PC-3 (cell line): ENCODE measurements at regions not wholly inside any gene's neighbourhood (a gene's known extent, or its start where the extent isn't known, plus 50 kb on each side); places are given as distances from the start of the nearest gene placed in this dataset.

Experiments
- EZH2 ChIP-seq: fragments of 300-600 bp; sonication (generic); IDR thresholded peaks from one replicate; pipeline ENCODE4 v1.6.1; 2017; ENCODE audit warnings: antibody characterized with exemption, mild to moderate bottlenecking, low read length; ENCODE audit not compliant: unreplicated experiment
- EZH2phosphoT487 ChIP-seq: fragments of 300-600 bp; sonication (generic); IDR thresholded peaks from 2 replicates; pipeline ENCODE4 v1.6.1; 2018; ENCODE audit warnings: mild to moderate bottlenecking, antibody characterized with exemption, low read length, borderline replicate concordance
- TF ChIP-seq, protein P1 (sequence below): fragments of 300-600 bp; sonication (generic); conservative IDR thresholded peaks from 2 replicates; pipeline ENCODE4 v1.5.1; 2017; ENCODE audit warnings: antibody characterized with exemption, low read depth, mild to moderate bottlenecking, low read length

- TF ChIP-seq, protein P1, sequence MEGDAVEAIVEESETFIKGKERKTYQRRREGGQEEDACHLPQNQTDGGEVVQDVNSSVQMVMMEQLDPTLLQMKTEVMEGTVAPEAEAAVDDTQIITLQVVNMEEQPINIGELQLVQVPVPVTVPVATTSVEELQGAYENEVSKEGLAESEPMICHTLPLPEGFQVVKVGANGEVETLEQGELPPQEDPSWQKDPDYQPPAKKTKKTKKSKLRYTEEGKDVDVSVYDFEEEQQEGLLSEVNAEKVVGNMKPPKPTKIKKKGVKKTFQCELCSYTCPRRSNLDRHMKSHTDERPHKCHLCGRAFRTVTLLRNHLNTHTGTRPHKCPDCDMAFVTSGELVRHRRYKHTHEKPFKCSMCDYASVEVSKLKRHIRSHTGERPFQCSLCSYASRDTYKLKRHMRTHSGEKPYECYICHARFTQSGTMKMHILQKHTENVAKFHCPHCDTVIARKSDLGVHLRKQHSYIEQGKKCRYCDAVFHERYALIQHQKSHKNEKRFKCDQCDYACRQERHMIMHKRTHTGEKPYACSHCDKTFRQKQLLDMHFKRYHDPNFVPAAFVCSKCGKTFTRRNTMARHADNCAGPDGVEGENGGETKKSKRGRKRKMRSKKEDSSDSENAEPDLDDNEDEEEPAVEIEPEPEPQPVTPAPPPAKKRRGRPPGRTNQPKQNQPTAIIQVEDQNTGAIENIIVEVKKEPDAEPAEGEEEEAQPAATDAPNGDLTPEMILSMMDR, result no peak
- TF ChIP-seq EZH2phosphoT487, result no peak
- TF ChIP-seq EZH2, result no peak
Observed at GRCh38 chr20:17043323-17043722, 183.5 kb upstream of the PCSK2 start.
